A549 (cell line): ENCODE measurements at regions not wholly inside any gene's neighbourhood (a gene's known extent, or its start where the extent isn't known, plus 50 kb on each side); places are given as distances from the start of the nearest gene placed in this dataset.

Experiments
- ATAC-seq, 2 experiments: fragments of 200-7000 bp in 1 of 2; fragments of >200 bp in 1 of 2; cut with Nextera tagmentation in 1 of 2; cut with Tn5 transposase in 1 of 2; 3 replicates each; pipeline versions ENCODE4 v1.8.0 to v1.9.1; 2018 to 2020; ENCODE audit warnings: mild to moderate bottlenecking in 1 of 2, moderate library complexity in 1 of 2
- CTCF ChIA-PET: fragments of 300-600 bp; sonication (Branson Sonifier 250); formaldehyde crosslinking; extraction: SDS; loops from one replicate; lab custom pipeline; 2021; ENCODE audit warnings: antibody characterized with exemption, inconsistent platforms; lab: Yijun Ruan, JAX
- POLR2A ChIA-PET: fragments of 350-600 bp; formaldehyde crosslinking; extraction: SDS; loops from one replicate; lab custom pipeline; 2021; ENCODE audit warnings: antibody characterized with exemption, inconsistent platforms; lab: Yijun Ruan, JAX
- DNase-seq, 2 experiments: peaks; one replicate each; pipeline versions ENCODE4 v3.0.0 to v3.0.0-alpha.2; 2011 to 2016; ENCODE audit warnings: low read depth in 1 of 2, low spot score in 1 of 2
- FAIRE-seq: peaks from 2 replicates; lab custom pipeline; 2011; peaks lifted over from hg19 to GRCh38; lab: Jason Lieb, UNC
- H3K27ac ChIP-seq, 2 experiments: fragments of >200 bp; sonication (Bioruptor Twin); formaldehyde crosslinking; 3 replicates each; pipeline ENCODE4 v1.5.1; 2016 to 2017
- H3K4me1 ChIP-seq: fragments of >200 bp; sonication (Bioruptor Twin); formaldehyde crosslinking; 3 replicates; pipeline ENCODE4 v1.6.1; 2016
- H3K4me2 ChIP-seq: fragments of >200 bp; sonication (Bioruptor Twin); formaldehyde crosslinking; 3 replicates; pipeline ENCODE4 v1.6.1; 2016
- H3K4me3 ChIP-seq: fragments of >200 bp; sonication (Bioruptor Twin); formaldehyde crosslinking; 3 replicates; pipeline ENCODE4 v1.5.1; 2016
- H3K9me3 ChIP-seq: fragments of >200 bp; sonication (Bioruptor Twin); formaldehyde crosslinking; 3 replicates; pipeline ENCODE4 v1.6.1; 2016
- BHLHE40 ChIP-seq: IDR thresholded peaks from 2 replicates; pipeline ENCODE4 v1.6.1; 2012; ENCODE audit warnings: low read depth, low read length, inconsistent platforms
- CEBPB ChIP-seq, 2 experiments: fragments of >200 bp in 1 of 2; sonication (Bioruptor Twin) in 1 of 2; formaldehyde crosslinking in 1 of 2; IDR thresholded peaks; 2 replicates each; pipeline ENCODE4 v1.6.1; 2012 to 2016
- CHD4 ChIP-seq: fragments of 200-600 bp; sonication (generic); IDR thresholded peaks from 2 replicates; pipeline ENCODE4 v1.6.1; 2016; ENCODE audit warnings: antibody characterized with exemption, mild to moderate bottlenecking, borderline replicate concordance
- EP300 ChIP-seq, 2 experiments: fragments of >200 bp; sonication (Bioruptor Twin); formaldehyde crosslinking; IDR thresholded peaks; 2 replicates in 1 of 2; 3 replicates in 1 of 2; pipeline ENCODE4 v1.6.1; 2016 to 2017
- HES2 ChIP-seq: fragments of >200 bp; sonication (Bioruptor Twin); formaldehyde crosslinking; IDR thresholded peaks from 2 replicates; pipeline ENCODE4 v1.6.1; 2016
- HOXB13 ChIP-seq: fragments of 250-450 bp; sonication (Bioruptor Pico); IDR thresholded peaks from 2 replicates; pipeline ENCODE4 v1.5.0; 2020; ENCODE audit warnings: low read depth, mild to moderate bottlenecking, moderate library complexity
- HOXB5 ChIP-seq: fragments of 250-450 bp; sonication (Bioruptor Pico); IDR thresholded peaks from 2 replicates; pipeline ENCODE4 v1.5.0; 2020; ENCODE audit warnings: mild to moderate bottlenecking, moderate library complexity
- JUNB ChIP-seq: fragments of >200 bp; sonication (Bioruptor Twin); formaldehyde crosslinking; IDR thresholded peaks from 2 replicates; pipeline ENCODE4 v1.6.1; 2016
- KDM1A ChIP-seq: fragments of 200-600 bp; sonication (generic); IDR thresholded peaks from 2 replicates; pipeline ENCODE4 v1.6.1; 2016; ENCODE audit warnings: low read depth, mild to moderate bottlenecking
- MAFK ChIP-seq: fragments of 450-650 bp; IDR thresholded peaks from 2 replicates; pipeline ENCODE4 v1.6.1; 2014; ENCODE audit not compliant: partially characterized antibody
- MAZ ChIP-seq: fragments of 150-350 bp; IDR thresholded peaks from 2 replicates; pipeline ENCODE4 v1.6.1; 2014; ENCODE audit warnings: antibody characterized with exemption, low read depth, low read length, borderline replicate concordance
- MYC ChIP-seq: IDR thresholded peaks from 2 replicates; pipeline ENCODE4 v1.6.1; 2012; ENCODE audit warnings: mild to moderate bottlenecking, inconsistent platforms, low read length, improper control_type of control experiment, borderline replicate concordance
- NPAS2 ChIP-seq: fragments of 250-450 bp; sonication (Bioruptor Pico); IDR thresholded peaks from 2 replicates; pipeline ENCODE4 v1.8.0; 2022; ENCODE audit warnings: mild to moderate bottlenecking, moderate library complexity, borderline replicate concordance
- PHF8 ChIP-seq: fragments of 200-600 bp; sonication (generic); IDR thresholded peaks from 2 replicates; pipeline ENCODE4 v1.6.1; 2016; ENCODE audit warnings: low read depth, mild to moderate bottlenecking, antibody characterized with exemption, moderate library complexity, borderline replicate concordance
- RARB ChIP-seq: fragments of 250-450 bp; sonication (Bioruptor Pico); IDR thresholded peaks from 2 replicates; pipeline ENCODE4 v1.8.0; 2021; ENCODE audit warnings: mild to moderate bottlenecking, moderate library complexity
- RCOR1 ChIP-seq: fragments of 150-350 bp; IDR thresholded peaks from 2 replicates; pipeline ENCODE4 v1.6.1; 2014; ENCODE audit warnings: antibody characterized with exemption, low read length, low read depth
- RNF2 ChIP-seq: fragments of 200-600 bp; sonication (generic); IDR thresholded peaks from 2 replicates; pipeline ENCODE4 v1.6.1; 2016; ENCODE audit warnings: low read depth, mild to moderate bottlenecking, antibody characterized with exemption, moderate library complexity, borderline replicate concordance
- SMC3 ChIP-seq: fragments of >200 bp; sonication (Bioruptor Twin); formaldehyde crosslinking; IDR thresholded peaks from 3 replicates; pipeline ENCODE4 v1.6.1; 2018; ENCODE audit warnings: inconsistent platforms
- SREBF2 ChIP-seq: fragments of 450-650 bp; IDR thresholded peaks from 2 replicates; pipeline ENCODE4 v1.6.1; 2014; ENCODE audit warnings: mild to moderate bottlenecking, moderate library complexity
- TFCP2L1 ChIP-seq: fragments of 250-450 bp; sonication (Bioruptor Pico); IDR thresholded peaks from 2 replicates; pipeline ENCODE4 v1.5.0; 2021; ENCODE audit warnings: mild to moderate bottlenecking
- TP53 ChIP-seq: fragments of 250-450 bp; sonication (Bioruptor Pico); IDR thresholded peaks from 2 replicates; pipeline ENCODE4 v1.5.0; 2021; ENCODE audit warnings: mild to moderate bottlenecking, moderate library complexity
- ZSCAN20 ChIP-seq: fragments of 250-450 bp; sonication (Bioruptor Pico); IDR thresholded peaks from 2 replicates; pipeline ENCODE4 v1.8.0; 2022; ENCODE audit warnings: mild to moderate bottlenecking, moderate library complexity
- WGBS: methylation state at CpG from one replicate; pipeline ENCODE4 v1.1.6; 2017; ENCODE audit errors: missing lambda C conversion rate; 5-methylcytosine and 5-hydroxymethylcytosine counted together
- TF ChIP-seq, protein P1 (sequence below): fragments of >200 bp; sonication (Bioruptor Twin); formaldehyde crosslinking; IDR thresholded peaks from 3 replicates; pipeline ENCODE4 v1.6.1; 2016
- TF ChIP-seq, protein P2 (sequence below): fragments of 250-450 bp; sonication (Bioruptor Pico); IDR thresholded peaks from 2 replicates; pipeline ENCODE4 v1.5.0; 2021; ENCODE audit warnings: mild to moderate bottlenecking, moderate library complexity, borderline replicate concordance

GRCh38 chr6:104143757-104144156 lies 716.0 kb downstream of the HACE1 start:
- no peak for DNase-seq
- POLR2A ChIA-PET: no interaction called here
- Histone ChIP-seq H3K27ac (no peak overlapping the region), H3K9me3 (no peaks in the 10 kb centered on the region), H3K4me1 (no peaks in the 10 kb centered on the region), H3K4me2 (no peak overlapping the region), H3K4me3 (no peak overlapping the region)
- WGBS: 0% methylated on average over 3 of the region's 3 CpGs
- CTCF ChIA-PET: interaction anchor here (1.3 kb wide), 1 partner anchor 11 kb away, joined by 3 read pairs; no protein-coding TSS in a partner anchor
- no peak for ATAC-seq
- TF ChIP-seq CHD4: no peak
- no peak for TF ChIP-seq PHF8
- no peak for TF ChIP-seq MAZ
- no peak for TF ChIP-seq ZSCAN20 (CRISPR knock-in tag)
- TF ChIP-seq, protein P1, sequence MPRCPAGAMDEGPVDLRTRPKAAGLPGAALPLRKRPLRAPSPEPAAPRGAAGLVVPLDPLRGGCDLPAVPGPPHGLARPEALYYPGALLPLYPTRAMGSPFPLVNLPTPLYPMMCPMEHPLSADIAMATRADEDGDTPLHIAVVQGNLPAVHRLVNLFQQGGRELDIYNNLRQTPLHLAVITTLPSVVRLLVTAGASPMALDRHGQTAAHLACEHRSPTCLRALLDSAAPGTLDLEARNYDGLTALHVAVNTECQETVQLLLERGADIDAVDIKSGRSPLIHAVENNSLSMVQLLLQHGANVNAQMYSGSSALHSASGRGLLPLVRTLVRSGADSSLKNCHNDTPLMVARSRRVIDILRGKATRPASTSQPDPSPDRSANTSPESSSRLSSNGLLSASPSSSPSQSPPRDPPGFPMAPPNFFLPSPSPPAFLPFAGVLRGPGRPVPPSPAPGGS: no peak
- TF ChIP-seq TP53: no peak
- no peak for TF ChIP-seq JUNB
- no peak for TF ChIP-seq RCOR1
- TF ChIP-seq HOXB5 (CRISPR knock-in tag): no peak
- TF ChIP-seq RNF2: no peak
- no peak for TF ChIP-seq NPAS2 (CRISPR knock-in tag)
- TF ChIP-seq HES2: no peak
- no peak for TF ChIP-seq MYC
- TF ChIP-seq BHLHE40: no peak
- no peak for FAIRE-seq

DNA sequence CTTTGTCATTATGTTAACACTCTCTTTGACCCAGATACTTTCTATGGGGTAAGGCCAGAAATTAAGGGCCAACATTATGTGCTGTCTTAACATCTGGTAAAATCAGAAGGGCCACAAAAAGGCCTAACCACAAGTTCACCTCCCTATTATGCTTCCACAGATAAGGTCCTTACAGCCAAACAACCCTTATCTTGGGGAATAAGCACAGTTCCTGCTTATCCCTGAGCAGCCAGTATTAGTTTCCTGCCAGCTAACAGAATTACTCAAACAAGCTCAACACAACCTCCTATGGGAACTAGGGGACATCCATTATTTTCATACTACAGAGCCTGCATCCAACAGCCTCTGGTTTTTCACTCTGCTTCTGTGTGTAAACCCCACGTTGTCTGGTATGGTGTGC lies 724.8 kb downstream of the HACE1 start:
- no peak for ATAC-seq
- ChIA-PET CTCF (no interaction called here), POLR2A (no interaction called here)
- Histone ChIP-seq H3K4me1 (no peaks in the 10 kb centered on the region), H3K9me3 (no peaks in the 10 kb centered on the region), H3K4me2 (no peak overlapping the region), H3K27ac (no peak overlapping the region), H3K4me3 (no peak overlapping the region)
- 0% methylated on average over 1 of the region's 1 CpG for WGBS
- TF ChIP-seq EP300 (IDR thresholded peaks at IDR 0.05) (no peak), HES2 (no peak), CHD4 (no peak), HOXB13 (CRISPR knock-in tag) (no peak), CEBPB (IDR thresholded peaks at IDR 0.05) (no peak), SMC3 (no peak), SREBF2 (no peak), MYC (no peak), PHF8 (no peak), MAFK (no peak), TFCP2L1 (no peak), RARB (CRISPR knock-in tag) (no peak), BHLHE40 (no peak), KDM1A (no peak)
- TF ChIP-seq, protein P2, sequence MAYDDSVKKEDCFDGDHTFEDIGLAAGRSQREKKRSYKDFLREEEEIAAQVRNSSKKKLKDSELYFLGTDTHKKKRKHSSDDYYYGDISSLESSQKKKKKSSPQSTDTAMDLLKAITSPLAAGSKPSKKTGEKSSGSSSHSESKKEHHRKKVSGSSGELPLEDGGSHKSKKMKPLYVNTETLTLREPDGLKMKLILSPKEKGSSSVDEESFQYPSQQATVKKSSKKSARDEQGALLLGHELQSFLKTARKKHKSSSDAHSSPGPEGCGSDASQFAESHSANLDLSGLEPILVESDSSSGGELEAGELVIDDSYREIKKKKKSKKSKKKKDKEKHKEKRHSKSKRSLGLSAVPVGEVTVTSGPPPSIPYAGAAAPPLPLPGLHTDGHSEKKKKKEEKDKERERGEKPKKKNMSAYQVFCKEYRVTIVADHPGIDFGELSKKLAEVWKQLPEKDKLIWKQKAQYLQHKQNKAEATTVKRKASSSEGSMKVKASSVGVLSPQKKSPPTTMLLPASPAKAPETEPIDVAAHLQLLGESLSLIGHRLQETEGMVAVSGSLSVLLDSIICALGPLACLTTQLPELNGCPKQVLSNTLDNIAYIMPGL: no peak
- DNase-seq: no peak
- no peak for FAIRE-seq
